ENCODE measurements at regions not wholly inside any gene's neighbourhood (a gene's known extent, or its start where the extent isn't known, plus 50 kb on each side); places are given as distances from the start of the nearest gene placed in this dataset.

DNA sequence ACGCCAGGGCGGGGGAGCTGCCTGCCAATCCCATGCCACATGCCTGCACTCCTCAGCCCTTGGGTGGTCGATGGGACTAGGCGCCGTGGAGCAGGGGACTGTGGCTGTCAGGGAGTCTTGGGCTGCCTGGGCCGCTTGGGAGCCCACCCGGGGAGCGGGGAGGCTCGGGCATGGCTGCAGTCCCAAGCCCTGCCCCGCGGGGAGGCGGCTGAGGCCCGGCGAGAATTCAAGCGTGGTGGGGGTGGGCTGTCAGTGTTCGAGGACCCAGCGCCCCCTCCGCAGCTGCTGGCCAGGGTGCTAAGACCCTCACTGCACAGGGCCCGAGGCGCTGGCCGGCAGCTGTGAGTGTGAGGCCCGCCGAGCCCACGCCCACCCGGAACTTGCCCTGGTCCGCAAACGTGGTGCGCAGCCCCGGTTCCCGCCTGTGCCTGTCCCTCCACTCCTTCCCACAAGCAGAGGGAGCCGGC lies 83.2 kb upstream of the DMRTA1 start:
- Mint-ChIP-seq H3K4me3 (ENCODE audit: unreplicated experiment) (no peak overlapping the region), H3K27ac (ENCODE audit: unreplicated experiment) (no peak overlapping the region), H3K27me3 (ENCODE audit: low read depth, unreplicated experiment) (no peaks in the 10 kb centered on the region), H3K9me3 (ENCODE audit: unreplicated experiment) (peaks cover 8% of the 10 kb centered on the region), H3K36me3 (ENCODE audit: low read depth, unreplicated experiment) (peaks cover 20% of the 10 kb centered on the region), H3K4me1 (ENCODE audit: low read depth, unreplicated experiment) (no peaks in the 10 kb centered on the region)
- Histone ChIP-seq H3K27ac (ENCODE audit: low read depth, low read length) (no peak overlapping the region), H3K36me3 (ENCODE audit: insufficient read depth, low read length) (no peaks in the 10 kb centered on the region), H3K9ac (ENCODE audit: low read length) (no peak overlapping the region), H2AFZ (ENCODE audit: low read depth, low read length) (no peak overlapping the region), H4K20me1 (ENCODE audit: insufficient read depth, low read length) (no peaks in the 10 kb centered on the region), H3K79me2 (ENCODE audit: insufficient read depth, low read length) (no peaks in the 10 kb centered on the region), H3K4me3 (ENCODE audit: insufficient read depth, low read depth, low read length) (no peak overlapping the region), H3K9me3 (ENCODE audit: insufficient read depth, low read depth, low read length) (no peaks in the 10 kb centered on the region), H3K4me1 (ENCODE audit: insufficient read depth, low read length) (no peaks in the 10 kb centered on the region), H3K4me2 (ENCODE audit: low read length) (no peak overlapping the region), H3K27me3 (ENCODE audit: insufficient read depth, low read length) (no peaks in the 10 kb centered on the region)
- no peak for FAIRE-seq
- no peak for DNase-seq (ENCODE audit: low read depth)
- TF ChIP-seq, protein P1, sequence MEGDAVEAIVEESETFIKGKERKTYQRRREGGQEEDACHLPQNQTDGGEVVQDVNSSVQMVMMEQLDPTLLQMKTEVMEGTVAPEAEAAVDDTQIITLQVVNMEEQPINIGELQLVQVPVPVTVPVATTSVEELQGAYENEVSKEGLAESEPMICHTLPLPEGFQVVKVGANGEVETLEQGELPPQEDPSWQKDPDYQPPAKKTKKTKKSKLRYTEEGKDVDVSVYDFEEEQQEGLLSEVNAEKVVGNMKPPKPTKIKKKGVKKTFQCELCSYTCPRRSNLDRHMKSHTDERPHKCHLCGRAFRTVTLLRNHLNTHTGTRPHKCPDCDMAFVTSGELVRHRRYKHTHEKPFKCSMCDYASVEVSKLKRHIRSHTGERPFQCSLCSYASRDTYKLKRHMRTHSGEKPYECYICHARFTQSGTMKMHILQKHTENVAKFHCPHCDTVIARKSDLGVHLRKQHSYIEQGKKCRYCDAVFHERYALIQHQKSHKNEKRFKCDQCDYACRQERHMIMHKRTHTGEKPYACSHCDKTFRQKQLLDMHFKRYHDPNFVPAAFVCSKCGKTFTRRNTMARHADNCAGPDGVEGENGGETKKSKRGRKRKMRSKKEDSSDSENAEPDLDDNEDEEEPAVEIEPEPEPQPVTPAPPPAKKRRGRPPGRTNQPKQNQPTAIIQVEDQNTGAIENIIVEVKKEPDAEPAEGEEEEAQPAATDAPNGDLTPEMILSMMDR (IDR thresholded peaks at IDR 0.05; ENCODE audit: insufficient read depth, low read depth, low read length): no peak
- TF ChIP-seq EZH2 (IDR thresholded peaks at IDR 0.05; ENCODE audit: insufficient read depth, low read length): no peak

DNA sequence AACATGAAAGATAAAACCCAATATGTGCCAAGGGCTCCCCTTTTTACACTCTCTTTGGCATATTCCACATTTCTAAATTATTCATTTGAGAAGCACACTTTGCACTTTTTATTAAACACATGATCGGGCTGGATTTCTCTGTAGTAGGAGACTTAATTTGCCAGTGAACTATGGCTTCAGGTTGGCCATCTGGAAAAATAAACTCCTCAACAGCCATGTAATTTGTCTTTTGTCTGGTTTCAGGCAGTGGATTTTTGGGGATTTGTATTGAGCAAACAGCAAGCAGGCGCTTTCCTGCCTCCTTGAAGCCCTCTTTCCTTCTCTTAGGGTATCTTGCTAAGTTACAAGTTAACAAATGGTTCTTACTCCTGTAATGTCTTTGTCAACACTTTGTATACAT lies 73.0 kb upstream of the DMRTA1 start:
- DNase-seq (ENCODE audit: low read depth): no peak
- Histone ChIP-seq H3K27ac (ENCODE audit: low read depth, low read length) (no peak overlapping the region), H3K9ac (ENCODE audit: low read length) (no peak overlapping the region), H3K27me3 (ENCODE audit: insufficient read depth, low read length) (no peaks in the 10 kb centered on the region), H3K4me3 (ENCODE audit: insufficient read depth, low read depth, low read length) (no peak overlapping the region), H3K4me2 (ENCODE audit: low read length) (no peak overlapping the region), H3K79me2 (ENCODE audit: insufficient read depth, low read length) (no peaks in the 10 kb centered on the region), H4K20me1 (ENCODE audit: insufficient read depth, low read length) (no peaks in the 10 kb centered on the region), H2AFZ (ENCODE audit: low read depth, low read length) (no peak overlapping the region), H3K36me3 (ENCODE audit: insufficient read depth, low read length) (no peaks in the 10 kb centered on the region), H3K9me3 (ENCODE audit: insufficient read depth, low read depth, low read length) (no peaks in the 10 kb centered on the region), H3K4me1 (ENCODE audit: insufficient read depth, low read length) (no peaks in the 10 kb centered on the region)
- no peaks in the 10 kb centered on the region for H3K27me3 Mint-ChIP-seq (ENCODE audit: low read depth, unreplicated experiment)
- no peak overlapping the region for H3K4me3 Mint-ChIP-seq (ENCODE audit: unreplicated experiment)
- H3K4me1 Mint-ChIP-seq (ENCODE audit: low read depth, unreplicated experiment): peaks cover 2% of the 10 kb centered on the region
- no peak for FAIRE-seq
- no peaks in the 10 kb centered on the region for H3K9me3 Mint-ChIP-seq (ENCODE audit: unreplicated experiment)
- no peak overlapping the region for H3K27ac Mint-ChIP-seq (ENCODE audit: unreplicated experiment)
- TF ChIP-seq, protein P1 (IDR thresholded peaks at IDR 0.05; ENCODE audit: insufficient read depth, low read depth, low read length): no peak
- TF ChIP-seq EZH2 (IDR thresholded peaks at IDR 0.05; ENCODE audit: insufficient read depth, low read length): no peak
- peaks cover 3% of the 10 kb centered on the region for H3K36me3 Mint-ChIP-seq (ENCODE audit: low read depth, unreplicated experiment)

DNA sequence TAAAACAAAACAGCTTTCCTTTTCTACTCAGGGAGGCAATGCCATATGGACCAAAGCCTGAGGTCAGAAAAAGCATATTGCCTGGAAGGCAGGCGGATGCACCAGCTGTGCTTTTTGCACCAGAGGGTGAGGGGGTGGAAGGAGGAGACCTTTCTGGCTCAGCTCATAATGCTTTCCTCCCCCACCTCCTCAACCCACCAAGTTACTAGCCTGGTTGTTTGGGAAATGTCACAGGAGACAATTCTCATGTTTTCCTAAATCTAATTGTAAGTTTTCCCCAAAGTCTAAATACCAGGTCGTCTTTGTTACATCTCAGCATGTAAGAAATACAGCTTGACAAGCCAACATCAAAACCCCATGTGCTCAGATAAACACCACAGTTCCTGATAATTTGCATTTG lies 72.6 kb upstream of the DMRTA1 start:
- Histone ChIP-seq H3K4me1 (ENCODE audit: insufficient read depth, low read length) (no peaks in the 10 kb centered on the region), H3K27me3 (ENCODE audit: insufficient read depth, low read length) (no peaks in the 10 kb centered on the region), H3K79me2 (ENCODE audit: insufficient read depth, low read length) (no peaks in the 10 kb centered on the region), H3K4me3 (ENCODE audit: insufficient read depth, low read depth, low read length) (no peak overlapping the region), H4K20me1 (ENCODE audit: insufficient read depth, low read length) (no peaks in the 10 kb centered on the region), H3K36me3 (ENCODE audit: insufficient read depth, low read length) (no peaks in the 10 kb centered on the region), H2AFZ (ENCODE audit: low read depth, low read length) (no peak overlapping the region), H3K9me3 (ENCODE audit: insufficient read depth, low read depth, low read length) (no peaks in the 10 kb centered on the region), H3K4me2 (ENCODE audit: low read length) (no peak overlapping the region), H3K27ac (ENCODE audit: low read depth, low read length) (no peak overlapping the region), H3K9ac (ENCODE audit: low read length) (no peak overlapping the region)
- Mint-ChIP-seq H3K36me3 (ENCODE audit: low read depth, unreplicated experiment) (peaks cover 3% of the 10 kb centered on the region), H3K9me3 (ENCODE audit: unreplicated experiment) (no peaks in the 10 kb centered on the region), H3K27ac (ENCODE audit: unreplicated experiment) (no peak overlapping the region), H3K27me3 (ENCODE audit: low read depth, unreplicated experiment) (no peaks in the 10 kb centered on the region), H3K4me3 (ENCODE audit: unreplicated experiment) (no peak overlapping the region), H3K4me1 (ENCODE audit: low read depth, unreplicated experiment) (peaks cover 2% of the 10 kb centered on the region)
- FAIRE-seq: no peak
- TF ChIP-seq, protein P1 (IDR thresholded peaks at IDR 0.05; ENCODE audit: insufficient read depth, low read depth, low read length): no peak
- TF ChIP-seq EZH2 (IDR thresholded peaks at IDR 0.05; ENCODE audit: insufficient read depth, low read length): no peak
- no peak for DNase-seq (ENCODE audit: low read depth)

Measured in astrocyte (in vitro differentiated cells and primary cell).